ENCODE measurements at regions not wholly inside any gene's neighbourhood (a gene's known extent, or its start where the extent isn't known, plus 50 kb on each side); places are given as distances from the start of the nearest gene placed in this dataset.

GRCh38 chr3:25903371-25904129, 113.7 kb downstream of the OXSM start (continued):
- TF ChIP-seq JUN (IDR thresholded peaks at IDR 0.05; ENCODE audit: low read depth, low read length): no peak
- no peak for TF ChIP-seq CEBPB (IDR thresholded peaks at IDR 0.05; ENCODE audit: low read depth, low read length)
- TF ChIP-seq SIRT6 (IDR thresholded peaks at IDR 0.05; ENCODE audit: low read length): no peak
- TF ChIP-seq GTF2F1 (IDR thresholded peaks at IDR 0.05; ENCODE audit: borderline replicate concordance, low read depth, low read length): no peak
- no peak for TF ChIP-seq GABPA (IDR thresholded peaks at IDR 0.05; ENCODE audit: borderline replicate concordance, insufficient read depth, low read length)
- TF ChIP-seq RXRA (IDR thresholded peaks at IDR 0.05; ENCODE audit: insufficient read depth, low read depth, low read length): no peak
- no peak for TF ChIP-seq EZH2 (IDR thresholded peaks at IDR 0.05; ENCODE audit: low read depth, low read length, severe bottlenecking)
- TF ChIP-seq POLR2AphosphoS5 (IDR thresholded peaks at IDR 0.05; ENCODE audit: low read depth, low read length): no peak
- no peak for TF ChIP-seq SAP30 (IDR thresholded peaks at IDR 0.05; ENCODE audit: insufficient read depth, insufficient replicate concordance, low read length)
- TF ChIP-seq TEAD4 (IDR thresholded peaks at IDR 0.05; ENCODE audit: low read depth, low read length): no peak
- TF ChIP-seq POU5F1 (IDR thresholded peaks at IDR 0.05; ENCODE audit: low read depth, low read length): no peak
